Suprapubic skin (tissue), 4 donors: ENCODE measurements at regions not wholly inside any gene's neighbourhood (a gene's known extent, or its start where the extent isn't known, plus 50 kb on each side); places are given as distances from the start of the nearest gene placed in this dataset.

Source experiments
- DNase-seq, 2 donors: peaks; one replicate each; pipeline ENCODE4 v3.0.0-alpha.2; 2019; ENCODE audit warnings: low spot score in 2 of 2
- H3K27ac ChIP-seq: fragments of 200-600 bp; sonication (generic); one replicate; pipeline ENCODE4 v1.5.1; 2019
- H3K27me3 ChIP-seq: fragments of 200-600 bp; sonication (generic); one replicate; pipeline ENCODE4 v1.5.1; 2019
- H3K36me3 ChIP-seq: fragments of 200-600 bp; sonication (generic); one replicate; pipeline ENCODE4 v1.5.1; 2019
- H3K4me1 ChIP-seq: fragments of 200-600 bp; sonication (generic); one replicate; pipeline ENCODE4 v1.5.1; 2019
- H3K4me3 ChIP-seq: fragments of 200-600 bp; sonication (generic); one replicate; pipeline ENCODE4 v1.5.1; 2019; ENCODE audit warnings: mild to moderate bottlenecking
- H3K9me3 ChIP-seq: fragments of 200-600 bp; sonication (generic); one replicate; pipeline ENCODE4 v1.5.1; 2019
- EP300 ChIP-seq: sonication (generic); formaldehyde crosslinking; IDR thresholded peaks from one replicate; pipeline ENCODE4 v1.6.1; 2017; ENCODE audit warnings: antibody characterized with exemption
- POLR2A ChIP-seq, 2 donors: fragments of 450-650 bp; IDR thresholded peaks; one replicate each; pipeline ENCODE4 v1.6.1; 2017; ENCODE audit warnings: antibody characterized with exemption in 2 of 2, mild to moderate bottlenecking in 2 of 2, moderate library complexity in 2 of 2
- POLR2AphosphoS5 ChIP-seq, 3 donors: sonication (generic); formaldehyde crosslinking; IDR thresholded peaks; one replicate each; pipeline ENCODE4 v1.6.1; 2017; ENCODE audit warnings: antibody characterized with exemption in 3 of 3
- WGBS: methylation state at CpG from one replicate; pipeline ENCODE4 v1.1.5; 2018; 5-methylcytosine and 5-hydroxymethylcytosine counted together
- TF ChIP-seq, protein P1 (sequence below), 2 donors: fragments of 200-600 bp in 1 of 2; fragments of 450-650 bp in 1 of 2; sonication (generic) in 1 of 2; IDR thresholded peaks; one replicate each; pipeline ENCODE4 v1.5.1; 2016 to 2019; ENCODE audit warnings: antibody characterized with exemption in 2 of 2, mild to moderate bottlenecking in 1 of 2, moderate library complexity in 1 of 2

DNA sequence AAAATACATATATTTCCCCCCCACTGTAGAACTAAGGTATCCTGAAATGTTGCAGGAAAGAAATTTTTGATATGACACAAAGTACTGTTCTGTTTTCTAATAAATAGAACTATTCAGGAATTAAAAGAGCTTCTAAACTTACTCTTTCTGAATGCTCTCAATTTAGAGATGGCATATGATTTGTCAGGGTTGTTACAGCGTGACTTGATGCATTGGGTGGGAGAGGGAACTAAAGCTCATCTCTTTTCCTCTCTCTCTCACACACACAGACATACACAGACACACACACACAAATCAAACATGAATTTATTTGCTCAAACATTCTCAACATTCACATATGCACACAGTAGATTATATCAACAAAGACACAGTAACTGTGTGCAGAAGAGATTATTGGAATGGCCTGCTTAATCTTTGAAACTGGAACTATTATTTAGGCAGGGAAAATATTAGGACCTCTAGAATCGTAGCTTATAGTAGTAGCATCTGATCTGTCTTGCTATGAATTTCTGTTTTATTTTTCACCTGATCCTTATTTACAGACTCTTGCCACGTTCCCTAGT lies 807.4 kb upstream of the GBE1 start:
- no peak for DNase-seq
- Histone ChIP-seq H3K36me3 (no peaks in the 10 kb centered on the region), H3K9me3 (no peaks in the 10 kb centered on the region), H3K4me1 (no peaks in the 10 kb centered on the region), H3K27me3 (no peaks in the 10 kb centered on the region), H3K27ac (no peak overlapping the region), H3K4me3 (no peak overlapping the region)
- TF ChIP-seq POLR2A (IDR thresholded peaks at IDR 0.05): no peak
- TF ChIP-seq, protein P1, sequence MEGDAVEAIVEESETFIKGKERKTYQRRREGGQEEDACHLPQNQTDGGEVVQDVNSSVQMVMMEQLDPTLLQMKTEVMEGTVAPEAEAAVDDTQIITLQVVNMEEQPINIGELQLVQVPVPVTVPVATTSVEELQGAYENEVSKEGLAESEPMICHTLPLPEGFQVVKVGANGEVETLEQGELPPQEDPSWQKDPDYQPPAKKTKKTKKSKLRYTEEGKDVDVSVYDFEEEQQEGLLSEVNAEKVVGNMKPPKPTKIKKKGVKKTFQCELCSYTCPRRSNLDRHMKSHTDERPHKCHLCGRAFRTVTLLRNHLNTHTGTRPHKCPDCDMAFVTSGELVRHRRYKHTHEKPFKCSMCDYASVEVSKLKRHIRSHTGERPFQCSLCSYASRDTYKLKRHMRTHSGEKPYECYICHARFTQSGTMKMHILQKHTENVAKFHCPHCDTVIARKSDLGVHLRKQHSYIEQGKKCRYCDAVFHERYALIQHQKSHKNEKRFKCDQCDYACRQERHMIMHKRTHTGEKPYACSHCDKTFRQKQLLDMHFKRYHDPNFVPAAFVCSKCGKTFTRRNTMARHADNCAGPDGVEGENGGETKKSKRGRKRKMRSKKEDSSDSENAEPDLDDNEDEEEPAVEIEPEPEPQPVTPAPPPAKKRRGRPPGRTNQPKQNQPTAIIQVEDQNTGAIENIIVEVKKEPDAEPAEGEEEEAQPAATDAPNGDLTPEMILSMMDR (IDR thresholded peaks at IDR 0.05): no peak
- no peak for TF ChIP-seq EP300
- no peak for TF ChIP-seq POLR2AphosphoS5 (IDR thresholded peaks at IDR 0.05)
- WGBS: 72% methylated on average over 3 of the region's 3 CpGs

GRCh38 chr3:82567029-82567600 lies 805.7 kb upstream of the GBE1 start:
- no peak for DNase-seq
- 74% methylated on average over 2 of the region's 4 CpGs for WGBS
- H3K4me3 ChIP-seq: no peak overlapping the region
- no peaks in the 10 kb centered on the region for H3K4me1 ChIP-seq
- no peaks in the 10 kb centered on the region for H3K27me3 ChIP-seq
- H3K27ac ChIP-seq: no peak overlapping the region
- no peaks in the 10 kb centered on the region for H3K9me3 ChIP-seq
- H3K36me3 ChIP-seq: no peaks in the 10 kb centered on the region
- TF ChIP-seq POLR2A (IDR thresholded peaks at IDR 0.05): no peak
- TF ChIP-seq, protein P1 (IDR thresholded peaks at IDR 0.05): no peak

DNA sequence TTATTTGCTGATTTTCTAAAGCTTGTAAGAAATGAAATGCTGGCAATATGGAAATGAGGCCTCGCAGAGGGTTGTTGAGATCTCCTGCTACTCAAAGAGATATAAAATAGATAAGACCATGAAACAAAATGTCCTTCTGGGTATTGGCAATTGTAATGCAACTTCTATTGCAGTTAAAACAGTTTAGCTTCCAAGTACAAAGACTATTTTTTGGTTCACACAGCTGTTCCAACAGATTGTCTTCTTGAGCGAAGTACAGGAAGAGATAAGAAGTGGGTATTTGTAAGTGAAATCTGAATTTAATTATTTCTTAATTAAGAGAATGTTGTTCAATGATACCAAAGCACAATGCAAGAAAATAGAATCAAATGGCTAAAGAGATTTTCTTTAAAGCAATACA lies 801.5 kb upstream of the GBE1 start:
- no peak for DNase-seq
- H3K27ac ChIP-seq: no peak overlapping the region
- TF ChIP-seq, protein P1 (IDR thresholded peaks at IDR 0.05): no peak
- TF ChIP-seq POLR2A (IDR thresholded peaks at IDR 0.05) (no peak), EP300 (no peak), POLR2AphosphoS5 (IDR thresholded peaks at IDR 0.05) (no peak)
- 46% methylated on average over 2 of the region's 2 CpGs for WGBS
- H3K36me3 ChIP-seq: no peaks in the 10 kb centered on the region
- no peaks in the 10 kb centered on the region for H3K4me1 ChIP-seq
- H3K27me3 ChIP-seq: no peaks in the 10 kb centered on the region
- no peaks in the 10 kb centered on the region for H3K9me3 ChIP-seq
- H3K4me3 ChIP-seq: no peak overlapping the region

DNA sequence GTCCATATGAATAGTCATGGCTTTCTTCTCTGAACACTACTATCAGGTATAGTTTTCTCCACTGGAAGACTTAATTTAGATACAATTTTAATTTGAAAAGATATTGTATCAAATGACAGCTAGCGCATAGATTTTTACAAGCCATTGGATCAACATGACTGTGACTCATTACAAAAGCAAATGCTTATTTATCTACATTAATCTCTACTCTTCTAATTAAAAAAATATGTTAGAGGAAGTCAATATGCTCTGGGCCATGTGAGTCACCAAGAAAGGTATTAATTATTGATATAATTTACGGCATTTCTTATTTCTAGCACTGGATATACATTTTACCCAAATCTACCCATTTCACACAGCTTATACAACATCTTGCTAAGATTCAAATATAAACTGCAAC lies 800.3 kb upstream of the GBE1 start:
- H3K4me1 ChIP-seq: no peaks in the 10 kb centered on the region
- H3K27ac ChIP-seq: no peak overlapping the region
- TF ChIP-seq POLR2A (IDR thresholded peaks at IDR 0.05) (no peak), EP300 (no peak), POLR2AphosphoS5 (IDR thresholded peaks at IDR 0.05) (no peak)
- TF ChIP-seq, protein P1 (IDR thresholded peaks at IDR 0.05): no peak
- H3K36me3 ChIP-seq: no peaks in the 10 kb centered on the region
- no peaks in the 10 kb centered on the region for H3K27me3 ChIP-seq
- 59% methylated on average over 2 of the region's 2 CpGs for WGBS
- H3K9me3 ChIP-seq: no peaks in the 10 kb centered on the region
- DNase-seq: no peak
- no peak overlapping the region for H3K4me3 ChIP-seq

DNA sequence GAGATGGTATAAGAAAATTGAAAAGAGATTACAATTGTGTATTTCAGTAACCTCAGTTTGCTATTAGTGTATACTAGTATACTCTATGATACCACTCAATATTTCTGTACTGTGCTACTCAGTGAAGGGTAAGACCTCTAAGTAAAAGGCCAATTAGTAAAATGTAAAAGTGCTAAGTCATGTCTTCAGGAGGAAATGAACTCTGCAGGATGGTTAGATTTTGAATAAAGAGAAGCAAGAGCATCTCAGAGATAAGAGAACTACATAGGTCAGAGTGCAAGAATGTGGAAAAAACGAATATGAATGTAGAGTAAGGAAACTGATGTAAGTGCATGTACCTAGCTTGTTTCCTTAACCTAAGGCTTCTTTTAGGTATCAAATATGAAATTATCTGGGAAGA lies 796.6 kb upstream of the GBE1 start:
- WGBS: 48% methylated on average over 1 of the region's 1 CpG
- Histone ChIP-seq H3K9me3 (no peaks in the 10 kb centered on the region), H3K4me3 (no peak overlapping the region), H3K27ac (no peak overlapping the region), H3K4me1 (no peaks in the 10 kb centered on the region), H3K36me3 (no peaks in the 10 kb centered on the region), H3K27me3 (no peaks in the 10 kb centered on the region)
- no peak for DNase-seq
- TF ChIP-seq, protein P1 (IDR thresholded peaks at IDR 0.05): no peak
- no peak for TF ChIP-seq POLR2A (IDR thresholded peaks at IDR 0.05)
- no peak for TF ChIP-seq EP300
- TF ChIP-seq POLR2AphosphoS5 (IDR thresholded peaks at IDR 0.05): no peak
